B cell (primary cell): ENCODE measurements at regions not wholly inside any gene's neighbourhood (a gene's known extent, or its start where the extent isn't known, plus 50 kb on each side); places are given as distances from the start of the nearest gene placed in this dataset.

Source experiments
- ATAC-seq: fragments of 200-7000 bp; cut with Tn5 transposase; one replicate; pipeline ENCODE4 v1.10.0; 2021; ENCODE audit warnings: low read depth, mild to moderate bottlenecking, moderate number of reproducible peaks, moderate library complexity
- CTCF ChIA-PET: fragments of 350-600 bp; sonication (Branson Sonifier 250); formaldehyde crosslinking; loops from one replicate; lab custom pipeline; 2021; ENCODE audit warnings: antibody characterized with exemption, inconsistent platforms; lab: Charles Lee
- POLR2A ChIA-PET: fragments of 350-600 bp; sonication (Branson Sonifier 250); formaldehyde crosslinking; loops from one replicate; lab custom pipeline; 2021; ENCODE audit warnings: antibody characterized with exemption; lab: Charles Lee
- DNase-seq: peaks from one replicate; pipeline ENCODE4 v3.0.0; 2013
- H2AFZ ChIP-seq: 2 replicates; pipeline ENCODE4 v1.6.1; 2012; ENCODE audit warnings: mild to moderate bottlenecking, low read depth, low read length; ENCODE audit not compliant: insufficient read depth, poor library complexity, severe bottlenecking
- H3K27ac ChIP-seq, 2 donors: 1 replicate in 1 of 2; 2 replicates in 1 of 2; pipeline ENCODE4 v1.5.1; 2012 to 2013; ENCODE audit warnings: low read length in 2 of 2, mild to moderate bottlenecking in 2 of 2, moderate library complexity in 1 of 2
- H3K27me3 ChIP-seq, 4 experiments: fragments of 200-600 bp in 1 of 4; sonication (generic) in 1 of 4; replicated peaks in 1 of 4; 1 replicate in 2 of 4; 2 replicates in 2 of 4; pipeline versions ENCODE4 v1.6.1 to v1.7.0; 2013 to 2016; ENCODE audit warnings: low read length in 3 of 4, mild to moderate bottlenecking in 2 of 4, mixed read lengths in 1 of 4, moderate library complexity in 1 of 4; ENCODE audit not compliant: insufficient read depth in 4 of 4, control insufficient read depth in 3 of 4; ENCODE audit errors: control extremely low read depth in 1 of 4
- H3K36me3 ChIP-seq, 2 experiments: replicated peaks in 1 of 2; 1 replicate in 1 of 2; 2 replicates in 1 of 2; pipeline versions ENCODE4 v1.6.1 to v1.7.1; 2013; ENCODE audit warnings: low read length in 1 of 2; ENCODE audit not compliant: insufficient read depth in 2 of 2, control insufficient read depth in 1 of 2; ENCODE audit errors: control extremely low read depth in 1 of 2, extremely low read depth in 1 of 2
- H3K4me1 ChIP-seq, 2 donors: fragments of 200-600 bp in 1 of 2; sonication (generic) in 1 of 2; 1 replicate in 1 of 2; 2 replicates in 1 of 2; pipeline versions ENCODE4 v1.5.1 to v1.6.1; 2013 to 2017; ENCODE audit warnings: low read length in 2 of 2; ENCODE audit not compliant: control insufficient read depth in 2 of 2, insufficient read depth in 2 of 2
- H3K4me2 ChIP-seq: replicated peaks from 2 replicates; pipeline ENCODE3; 2012; ENCODE audit warnings: mild to moderate bottlenecking, low read depth, low read length; ENCODE audit not compliant: poor library complexity, severe bottlenecking
- H3K4me3 ChIP-seq, 5 experiments: fragments of 200-600 bp in 1 of 5; sonication (generic) in 1 of 5; 1 replicate in 3 of 5; 2 replicates in 2 of 5; pipeline versions ENCODE4 v1.5.1 to v1.7.0; 2011 to 2016; ENCODE audit warnings: low read length in 4 of 5, mild to moderate bottlenecking in 4 of 5, low read depth in 2 of 5, control low read depth in 1 of 5, moderate library complexity in 1 of 5; ENCODE audit not compliant: insufficient read depth in 1 of 5; ENCODE audit errors: control extremely low read depth in 1 of 5, extremely low read depth in 1 of 5
- H3K79me2 ChIP-seq: fragments of 200-600 bp; sonication (generic); one replicate; pipeline ENCODE4 v1.6.0; 2016; ENCODE audit warnings: low read length; ENCODE audit not compliant: control insufficient read depth, insufficient read depth
- H3K9ac ChIP-seq: fragments of 200-600 bp; sonication (generic); 2 replicates; pipeline ENCODE4 v1.6.1; 2017; ENCODE audit warnings: mild to moderate bottlenecking, low read length, moderate library complexity
- H3K9me3 ChIP-seq, 3 donors: one replicate each; pipeline versions ENCODE4 v1.6.1 to v1.7.1; 2013; ENCODE audit warnings: low read length in 2 of 3; ENCODE audit not compliant: control insufficient read depth in 2 of 3, insufficient read depth in 1 of 3; ENCODE audit errors: control extremely low read depth in 1 of 3
- H4K20me1 ChIP-seq: 2 replicates; pipeline ENCODE4 v1.6.0; 2012; ENCODE audit warnings: mild to moderate bottlenecking, low read length; ENCODE audit not compliant: insufficient read depth, control insufficient read depth, poor library complexity, severe bottlenecking
- H3K27ac Mint-ChIP-seq: one replicate; pipeline ENCODE4 v1.8.0; 2021; ENCODE audit warnings: mixed read lengths
- H3K27me3 Mint-ChIP-seq: one replicate; pipeline ENCODE4 v1.8.0; 2021; ENCODE audit warnings: mixed read lengths
- H3K4me1 Mint-ChIP-seq: one replicate; pipeline ENCODE4 v1.8.0; 2021; ENCODE audit warnings: mixed read lengths
- H3K4me3 Mint-ChIP-seq: one replicate; pipeline ENCODE4 v1.8.0; 2021; ENCODE audit warnings: mixed read lengths
- H3K9me3 Mint-ChIP-seq: one replicate; pipeline ENCODE4 v1.8.0; 2022; ENCODE audit warnings: mixed read lengths; ENCODE audit not compliant: insufficient read depth
- EZH2 ChIP-seq: IDR thresholded peaks from 2 replicates; pipeline ENCODE4 v1.6.1; 2012; ENCODE audit warnings: borderline replicate concordance, low read depth, mild to moderate bottlenecking, moderate library complexity, low read length; ENCODE audit not compliant: insufficient read depth, poor library complexity, severe bottlenecking
- whole genome bisulfite sequencing: methylation state at CpG from one replicate; pipeline ENCODE4 v1.1.5; 2013; ENCODE audit warnings: missing lambda C conversion rate; ENCODE audit not compliant: insufficient coverage; 5-methylcytosine and 5-hydroxymethylcytosine counted together
- intact Hi-C: fragments of 100-400 bp; cut with micrococcal nuclease; formaldehyde crosslinking; loops from one replicate; pipeline ENCODE4 v1.10.0; 2022
- TF ChIP-seq, protein P1 (sequence below): fragments of 200-600 bp; IDR thresholded peaks from one replicate; pipeline ENCODE4 v1.8.0; 2022; ENCODE audit warnings: antibody characterized with exemption, mild to moderate bottlenecking

DNA sequence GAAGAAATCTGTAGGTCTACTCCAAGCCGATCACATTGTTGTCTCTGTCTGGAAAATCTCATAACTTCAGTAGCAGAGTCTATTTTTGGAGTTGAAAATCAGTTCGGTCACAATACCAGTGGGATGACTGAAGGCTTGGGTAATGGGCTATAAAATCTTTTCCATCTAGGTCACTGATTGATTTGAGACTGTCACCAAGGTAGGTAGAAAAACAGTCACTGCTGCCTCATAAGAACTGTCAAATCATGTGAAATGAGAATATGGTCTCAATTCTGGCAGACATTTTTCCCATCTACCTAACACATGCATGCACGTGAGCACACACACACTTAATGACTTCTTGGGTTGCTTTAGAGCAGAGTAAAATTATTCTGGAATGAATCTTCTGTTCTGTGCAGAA lies 1162.8 kb upstream of the CITED2 start:
- H3K4me1 ChIP-seq, result no peaks in the 10 kb centered on the region
- no peak overlapping the region for H2AFZ ChIP-seq
- no peak overlapping the region for H3K27ac Mint-ChIP-seq
- H3K4me3 Mint-ChIP-seq, result no peak overlapping the region
- H3K4me2 ChIP-seq, result no peak overlapping the region
- intact Hi-C loops, result no loop called here
- no peak overlapping the region for H3K4me3 ChIP-seq
- no peaks in the 10 kb centered on the region for H3K4me1 Mint-ChIP-seq
- H3K9me3 Mint-ChIP-seq, result peaks cover 6% of the 10 kb centered on the region
- H3K79me2 ChIP-seq, result no peaks in the 10 kb centered on the region
- POLR2A ChIA-PET, result no interaction called here
- H3K27me3 Mint-ChIP-seq, result no peaks in the 10 kb centered on the region
- DNase-seq (no peak), ATAC-seq (no peak)
- TF ChIP-seq, protein P1, sequence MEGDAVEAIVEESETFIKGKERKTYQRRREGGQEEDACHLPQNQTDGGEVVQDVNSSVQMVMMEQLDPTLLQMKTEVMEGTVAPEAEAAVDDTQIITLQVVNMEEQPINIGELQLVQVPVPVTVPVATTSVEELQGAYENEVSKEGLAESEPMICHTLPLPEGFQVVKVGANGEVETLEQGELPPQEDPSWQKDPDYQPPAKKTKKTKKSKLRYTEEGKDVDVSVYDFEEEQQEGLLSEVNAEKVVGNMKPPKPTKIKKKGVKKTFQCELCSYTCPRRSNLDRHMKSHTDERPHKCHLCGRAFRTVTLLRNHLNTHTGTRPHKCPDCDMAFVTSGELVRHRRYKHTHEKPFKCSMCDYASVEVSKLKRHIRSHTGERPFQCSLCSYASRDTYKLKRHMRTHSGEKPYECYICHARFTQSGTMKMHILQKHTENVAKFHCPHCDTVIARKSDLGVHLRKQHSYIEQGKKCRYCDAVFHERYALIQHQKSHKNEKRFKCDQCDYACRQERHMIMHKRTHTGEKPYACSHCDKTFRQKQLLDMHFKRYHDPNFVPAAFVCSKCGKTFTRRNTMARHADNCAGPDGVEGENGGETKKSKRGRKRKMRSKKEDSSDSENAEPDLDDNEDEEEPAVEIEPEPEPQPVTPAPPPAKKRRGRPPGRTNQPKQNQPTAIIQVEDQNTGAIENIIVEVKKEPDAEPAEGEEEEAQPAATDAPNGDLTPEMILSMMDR, result no peak
- TF ChIP-seq EZH2, result no peak
- no peak overlapping the region for H3K27ac ChIP-seq
- no peak overlapping the region for H3K9ac ChIP-seq
- no peaks in the 10 kb centered on the region for H4K20me1 ChIP-seq
- H3K36me3 ChIP-seq, result no peaks in the 10 kb centered on the region
- no peaks in the 10 kb centered on the region for H3K9me3 ChIP-seq
- CTCF ChIA-PET, result no interaction called here
- no CpG with 5 or more reads among the region's 3 CpGs for WGBS
- H3K27me3 ChIP-seq, result no peaks in the 10 kb centered on the region

DNA sequence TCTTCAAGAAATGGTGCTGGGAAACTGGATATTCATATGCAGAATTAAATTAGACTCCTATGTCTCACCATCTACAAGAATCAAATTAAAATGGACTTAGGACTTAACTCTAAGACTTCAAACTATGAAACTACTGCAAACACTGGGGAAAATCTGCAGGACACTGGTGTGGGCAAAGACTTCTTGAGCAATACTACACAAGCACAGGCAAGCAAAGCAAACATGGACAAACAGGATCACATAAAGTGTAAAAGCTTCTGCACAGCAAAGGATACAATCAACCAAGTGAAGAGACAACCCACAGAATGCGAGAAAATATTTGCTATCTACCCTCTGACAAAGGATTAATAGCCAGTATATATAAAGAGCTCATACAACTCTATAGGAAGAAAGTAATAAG lies 1161.1 kb upstream of the CITED2 start:
- no peak for TF ChIP-seq EZH2
- TF ChIP-seq, protein P1, result no peak
- intact Hi-C loops, result no loop called here
- CTCF ChIA-PET, result no interaction called here
- DNase-seq, result no peak
- no CpG with 5 or more reads among the region's 1 CpG for WGBS
- no peaks in the 10 kb centered on the region for H3K79me2 ChIP-seq
- no peaks in the 10 kb centered on the region for H3K4me1 ChIP-seq
- no peak for ATAC-seq
- no peaks in the 10 kb centered on the region for H4K20me1 ChIP-seq
- H3K9me3 ChIP-seq, result no peaks in the 10 kb centered on the region
- H3K36me3 ChIP-seq, result no peaks in the 10 kb centered on the region
- no peaks in the 10 kb centered on the region for H3K27me3 ChIP-seq
- Mint-ChIP-seq H3K27ac (no peak overlapping the region), H3K4me3 (no peak overlapping the region), H3K4me1 (no peaks in the 10 kb centered on the region), H3K27me3 (no peaks in the 10 kb centered on the region), H3K9me3 (peaks cover 6% of the 10 kb centered on the region)
- no peak overlapping the region for H3K27ac ChIP-seq
- POLR2A ChIA-PET, result no interaction called here
- no peak overlapping the region for H2AFZ ChIP-seq
- H3K9ac ChIP-seq, result no peak overlapping the region
- no peak overlapping the region for H3K4me3 ChIP-seq
- no peak overlapping the region for H3K4me2 ChIP-seq
